ENCODE measurements at regions not wholly inside any gene's neighbourhood (a gene's known extent, or its start where the extent isn't known, plus 50 kb on each side); places are given as distances from the start of the nearest gene placed in this dataset.

- TF ChIP-seq IRF3 (IDR thresholded peaks at IDR 0.05; ENCODE audit: low read depth, low read length) (no peak), EZH2phosphoT487 (IDR thresholded peaks at IDR 0.05; ENCODE audit: borderline replicate concordance, low read depth) (no peak), TEAD4 (IDR thresholded peaks at IDR 0.05; ENCODE audit: borderline replicate concordance, insufficient read depth) (no peak), RXRA (IDR thresholded peaks at IDR 0.05; ENCODE audit: borderline replicate concordance, low read depth) (no peak), MEF2A (IDR thresholded peaks at IDR 0.05; ENCODE audit: borderline replicate concordance, low read depth) (no peak)
Observed at GRCh38 chr20:6496874-6497273, 270.6 kb upstream of the BMP2 start (continued).

GRCh38 chr20:6495907-6496306 is 271.6 kb upstream of the BMP2 start:
- no peaks in the 10 kb centered on the region for H3K79me2 ChIP-seq (ENCODE audit: insufficient read depth)
- H3K36me3 ChIP-seq (replicated peaks in 1 of 2; ENCODE audit: control insufficient read depth in 1 of 2, insufficient read depth in 2 of 2, low read length in 1 of 2) = no peaks in the 10 kb centered on the region
- 0% methylated on average over 1 of the region's 1 CpG for WGBS (ENCODE audit: low lambda C conversion rate)

GRCh38 chr20:6492271-6493055 is 275.0 kb upstream of the BMP2 start:
- Histone ChIP-seq H3F3A (replicated peaks; ENCODE audit: insufficient read depth) (no peaks in the 10 kb centered on the region), H3K4me2 (no peak overlapping the region), H3K27me3 (ENCODE audit: insufficient read depth) (no peaks in the 10 kb centered on the region), H3K9me2 (no peaks in the 10 kb centered on the region), H4K20me1 (ENCODE audit: insufficient read depth) (no peaks in the 10 kb centered on the region), H3K4me1 (ENCODE audit: control insufficient read depth in 1 of 2, insufficient read depth in 2 of 2, low read depth in 1 of 2, low read length in 1 of 2) (no peaks in the 10 kb centered on the region), H3K79me2 (ENCODE audit: insufficient read depth) (no peaks in the 10 kb centered on the region), H3K9me3 (no peaks in the 10 kb centered on the region), H3K36me3 (replicated peaks in 1 of 2; ENCODE audit: control insufficient read depth in 1 of 2, insufficient read depth in 2 of 2, low read length in 1 of 2) (no peaks in the 10 kb centered on the region), H2AFZ (ENCODE audit: low read depth) (no peak overlapping the region), H3K9ac (no peak overlapping the region), H3K4me3 (ENCODE audit: low read depth in 2 of 2, low read length in 1 of 2) (no peak overlapping the region), H3K27ac (ENCODE audit: low read depth in 2 of 2, low read length in 1 of 2) (no peak overlapping the region)
- ChIA-PET POLR2A (interaction anchor here (0.6 kb wide), 1 partner anchor 13 kb away, joined by 3 read pairs; no protein-coding TSS in a partner anchor), CTCF (interaction anchor here (1.1 kb wide), 1 partner anchor 307 kb away, joined by 3 read pairs; no protein-coding TSS in a partner anchor)
- no peak for DNase-seq
- WGBS (ENCODE audit: low lambda C conversion rate) = 10% methylated on average over 8 of the region's 8 CpGs
- TF ChIP-seq PBX3 (IDR thresholded peaks at IDR 0.05) (no peak), YY1 (IDR thresholded peaks at IDR 0.05; ENCODE audit: low read depth) (no peak), GATA2 (CRISPR knock-in tag; IDR thresholded peaks at IDR 0.05) (no peak), ZBTB33 (IDR thresholded peaks at IDR 0.05; ENCODE audit: borderline replicate concordance, low read depth) (no peak), SMC3 (IDR thresholded peaks at IDR 0.05; ENCODE audit: low read depth, low read length) (no peak), FOXM1 (IDR thresholded peaks at IDR 0.05; ENCODE audit: low read depth) (no peak), SIN3A (IDR thresholded peaks at IDR 0.05; ENCODE audit: borderline replicate concordance, low read depth, low read length) (no peak), USF1 (IDR thresholded peaks at IDR 0.05; ENCODE audit: borderline replicate concordance, low read depth) (no peak), TCF12 (IDR thresholded peaks at IDR 0.05) (no peak), MXI1 (IDR thresholded peaks at IDR 0.05; ENCODE audit: low read depth, low read length) (no peak), POLR2AphosphoS5 (IDR thresholded peaks at IDR 0.05; ENCODE audit: low read depth, low read length) (no peak), MEF2A (IDR thresholded peaks at IDR 0.05; ENCODE audit: borderline replicate concordance, low read depth) (no peak), RCOR1 (IDR thresholded peaks at IDR 0.05; ENCODE audit: low read length) (no peak), JUND (IDR thresholded peaks at IDR 0.05) (no peak), FOXJ3 (CRISPR knock-in tag; IDR thresholded peaks at IDR 0.05) (no peak), TEAD4 (IDR thresholded peaks at IDR 0.05; ENCODE audit: borderline replicate concordance, insufficient read depth) (no peak), NRF1 (IDR thresholded peaks at IDR 0.05; ENCODE audit: low read depth, low read length) (no peak)

More at GRCh38 chr20:6495907-6496306, 271.6 kb upstream of the BMP2 start:
- Histone ChIP-seq H2AFZ (ENCODE audit: low read depth) (no peak overlapping the region), H4K20me1 (ENCODE audit: insufficient read depth) (no peaks in the 10 kb centered on the region), H3K4me1 (ENCODE audit: control insufficient read depth in 1 of 2, insufficient read depth in 2 of 2, low read depth in 1 of 2, low read length in 1 of 2) (no peaks in the 10 kb centered on the region), H3K27me3 (ENCODE audit: insufficient read depth) (no peaks in the 10 kb centered on the region), H3F3A (replicated peaks; ENCODE audit: insufficient read depth) (no peaks in the 10 kb centered on the region), H3K27ac (ENCODE audit: low read depth in 2 of 2, low read length in 1 of 2) (no peak overlapping the region), H3K9me3 (no peaks in the 10 kb centered on the region), H3K9me2 (no peaks in the 10 kb centered on the region), H3K4me3 (ENCODE audit: low read depth in 2 of 2, low read length in 1 of 2) (no peak overlapping the region), H3K9ac (no peak overlapping the region), H3K4me2 (no peak overlapping the region)
- CTCF ChIA-PET = no interaction called here
- TF ChIP-seq TCF12 (IDR thresholded peaks at IDR 0.05) (no peak), FOSL2 (IDR thresholded peaks at IDR 0.05; ENCODE audit: borderline replicate concordance, low read depth) (no peak), YY1 (IDR thresholded peaks at IDR 0.05; ENCODE audit: low read depth) (no peak)
- no peak for DNase-seq
- POLR2A ChIA-PET = no interaction called here

Data from SK-N-SH (cell line).